Neural progenitor cell (in vitro differentiated cells): ENCODE measurements at regions not wholly inside any gene's neighbourhood (a gene's known extent, or its start where the extent isn't known, plus 50 kb on each side); places are given as distances from the start of the nearest gene placed in this dataset.

Experiments
- DNase-seq: peaks from one replicate; pipeline ENCODE4 v3.0.0-alpha.2; 2016; ENCODE audit warnings: low spot score
- H2AFZ ChIP-seq: fragments of 200-600 bp; sonication (generic); replicated peaks from 2 replicates; pipeline ENCODE4 v1.6.1; 2016; ENCODE audit warnings: antibody characterized with exemption
- H3F3A ChIP-seq: fragments of 200-600 bp; sonication (generic); 2 replicates; pipeline ENCODE4 v1.6.1; 2016; ENCODE audit warnings: antibody characterized with exemption, low read depth
- H3K27ac ChIP-seq: fragments of 200-600 bp; sonication (generic); 2 replicates; pipeline ENCODE4 v1.5.1; 2016; ENCODE audit warnings: mild to moderate bottlenecking
- H3K27me3 ChIP-seq: fragments of 200-600 bp; sonication (generic); 2 replicates; pipeline ENCODE4 v1.6.1; 2016; ENCODE audit warnings: mild to moderate bottlenecking, moderate library complexity
- H3K36me3 ChIP-seq: fragments of 200-600 bp; sonication (generic); 2 replicates; pipeline ENCODE4 v1.5.1; 2016
- H3K4me1 ChIP-seq: fragments of 200-600 bp; sonication (generic); 2 replicates; pipeline ENCODE4 v1.6.1; 2016; ENCODE audit warnings: mixed run types
- H3K4me2 ChIP-seq: fragments of 200-600 bp; sonication (generic); 2 replicates; pipeline ENCODE4 v1.6.1; 2016
- H3K4me3 ChIP-seq: fragments of 200-600 bp; sonication (generic); 2 replicates; pipeline ENCODE4 v1.5.1; 2016
- H3K79me2 ChIP-seq: fragments of 200-600 bp; sonication (generic); 2 replicates; pipeline ENCODE4 v1.6.1; 2016; ENCODE audit warnings: low read depth
- H3K9ac ChIP-seq: fragments of 200-600 bp; sonication (generic); 2 replicates; pipeline ENCODE4 v1.6.1; 2016
- H3K9me3 ChIP-seq: fragments of 200-600 bp; sonication (generic); 2 replicates; pipeline ENCODE4 v1.5.1; 2016; ENCODE audit warnings: low read depth
- H4K20me1 ChIP-seq: fragments of 200-600 bp; sonication (generic); 2 replicates; pipeline ENCODE4 v1.6.1; 2016; ENCODE audit warnings: low read depth
- H3K27ac Mint-ChIP-seq: 3 replicates; pipeline ENCODE4 v1.8.0; 2021; ENCODE audit warnings: mixed read lengths
- H3K27me3 Mint-ChIP-seq: 2 replicates; pipeline ENCODE4 v1.8.0; 2022; ENCODE audit warnings: low read depth, mild to moderate bottlenecking, inconsistent platforms, moderate library complexity, mixed read lengths; ENCODE audit not compliant: insufficient read depth
- H3K36me3 Mint-ChIP-seq: 3 replicates; pipeline ENCODE4 v1.8.0; 2021; ENCODE audit warnings: mixed read lengths
- H3K4me1 Mint-ChIP-seq: 3 replicates; pipeline ENCODE4 v1.8.0; 2021; ENCODE audit warnings: mixed read lengths
- H3K4me3 Mint-ChIP-seq: 3 replicates; pipeline ENCODE4 v1.8.0; 2021; ENCODE audit warnings: mild to moderate bottlenecking, moderate library complexity, mixed read lengths
- H3K9me3 Mint-ChIP-seq: 3 replicates; pipeline ENCODE4 v1.8.0; 2020; ENCODE audit warnings: mixed read lengths
- CTCF ChIP-seq: fragments of 200-600 bp; sonication (generic); IDR thresholded peaks from 2 replicates; pipeline ENCODE4 v1.5.1; 2017; ENCODE audit warnings: antibody characterized with exemption, mild to moderate bottlenecking
- EZH2 ChIP-seq: fragments of 200-600 bp; sonication (generic); IDR thresholded peaks from 2 replicates; pipeline ENCODE4 v1.6.1; 2017; ENCODE audit warnings: antibody characterized with exemption, mild to moderate bottlenecking, moderate library complexity
- EZH2phosphoT487 ChIP-seq: fragments of 200-600 bp; sonication (generic); IDR thresholded peaks from 2 replicates; pipeline ENCODE4 v1.6.1; 2017; ENCODE audit warnings: antibody characterized with exemption

GRCh38 chrX:96447161-96447560 is 237.5 kb upstream of the DIAPH2 start:
- Histone ChIP-seq H3K27me3 (no peaks in the 10 kb centered on the region), H3K9ac (no peak overlapping the region), H3F3A (no peaks in the 10 kb centered on the region), H3K4me1 (no peaks in the 10 kb centered on the region), H4K20me1 (no peaks in the 10 kb centered on the region), H3K4me2 (no peak overlapping the region), H3K27ac (no peak overlapping the region), H3K4me3 (no peak overlapping the region), H3K9me3 (no peaks in the 10 kb centered on the region), H3K36me3 (no peaks in the 10 kb centered on the region), H3K79me2 (no peaks in the 10 kb centered on the region), H2AFZ (no peak overlapping the region)
- no peak for DNase-seq
- Mint-ChIP-seq H3K27ac (no peak overlapping the region), H3K4me3 (no peak overlapping the region), H3K36me3 (no peaks in the 10 kb centered on the region), H3K4me1 (no peaks in the 10 kb centered on the region), H3K27me3 (no peaks in the 10 kb centered on the region), H3K9me3 (no peaks in the 10 kb centered on the region)
- TF ChIP-seq EZH2phosphoT487 (no peak), EZH2 (no peak), CTCF (no peak)

- TF ChIP-seq EZH2phosphoT487 (no peak), CTCF (no peak), EZH2 (no peak)
- H3F3A ChIP-seq, result no peaks in the 10 kb centered on the region
- no peaks in the 10 kb centered on the region for H3K79me2 ChIP-seq
- H3K4me3 ChIP-seq, result no peak overlapping the region
- no peaks in the 10 kb centered on the region for H3K4me1 Mint-ChIP-seq
- H3K4me1 ChIP-seq, result no peaks in the 10 kb centered on the region
- no peaks in the 10 kb centered on the region for H3K9me3 ChIP-seq
- no peak overlapping the region for H3K4me2 ChIP-seq
- no peak overlapping the region for H3K27ac ChIP-seq
- no peak overlapping the region for H3K4me3 Mint-ChIP-seq
- H3K9me3 Mint-ChIP-seq, result no peaks in the 10 kb centered on the region
- no peaks in the 10 kb centered on the region for H3K27me3 ChIP-seq
- no peaks in the 10 kb centered on the region for H3K36me3 ChIP-seq
- H3K9ac ChIP-seq, result no peak overlapping the region
- no peaks in the 10 kb centered on the region for H3K27me3 Mint-ChIP-seq
- no peak overlapping the region for H3K27ac Mint-ChIP-seq
- no peak for DNase-seq
- H2AFZ ChIP-seq, result no peak overlapping the region
- H3K36me3 Mint-ChIP-seq, result no peaks in the 10 kb centered on the region
- H4K20me1 ChIP-seq, result no peaks in the 10 kb centered on the region
These were observed 235.5 kb upstream of the DIAPH2 start for GRCh38 chrX:96449191-96449590.

GRCh38 chrX:96449896-96450295 is 234.7 kb upstream of the DIAPH2 start:
- H3K9ac ChIP-seq, result no peak overlapping the region
- TF ChIP-seq EZH2 (no peak), CTCF (no peak), EZH2phosphoT487 (no peak)
- H3K4me1 Mint-ChIP-seq, result no peaks in the 10 kb centered on the region
- no peaks in the 10 kb centered on the region for H3F3A ChIP-seq
- no peaks in the 10 kb centered on the region for H3K4me1 ChIP-seq
- no peak overlapping the region for H3K27ac Mint-ChIP-seq
- no peak overlapping the region for H3K4me3 Mint-ChIP-seq
- no peak overlapping the region for H3K4me3 ChIP-seq
- H3K27me3 ChIP-seq, result no peaks in the 10 kb centered on the region
- no peaks in the 10 kb centered on the region for H4K20me1 ChIP-seq
- no peaks in the 10 kb centered on the region for H3K36me3 ChIP-seq
- no peak overlapping the region for H2AFZ ChIP-seq
- H3K36me3 Mint-ChIP-seq, result no peaks in the 10 kb centered on the region
- no peaks in the 10 kb centered on the region for H3K79me2 ChIP-seq
- DNase-seq, result no peak
- H3K4me2 ChIP-seq, result no peak overlapping the region
- H3K9me3 ChIP-seq, result no peaks in the 10 kb centered on the region
- H3K27me3 Mint-ChIP-seq, result no peaks in the 10 kb centered on the region
- H3K9me3 Mint-ChIP-seq, result no peaks in the 10 kb centered on the region
- H3K27ac ChIP-seq, result no peak overlapping the region

GRCh38 chrX:96453139-96453538 is 231.5 kb upstream of the DIAPH2 start:
- no peaks in the 10 kb centered on the region for H3K36me3 Mint-ChIP-seq
- H3K27me3 ChIP-seq, result no peaks in the 10 kb centered on the region

More at GRCh38 chrX:96453139-96453538, 231.5 kb upstream of the DIAPH2 start:
- Mint-ChIP-seq H3K4me3 (no peak overlapping the region), H3K27me3 (no peaks in the 10 kb centered on the region), H3K9me3 (peaks cover 2% of the 10 kb centered on the region), H3K4me1 (no peaks in the 10 kb centered on the region), H3K27ac (no peak overlapping the region)
- Histone ChIP-seq H3K36me3 (no peaks in the 10 kb centered on the region), H3K79me2 (no peaks in the 10 kb centered on the region), H3K9me3 (no peaks in the 10 kb centered on the region), H3K4me1 (no peaks in the 10 kb centered on the region), H3K4me3 (no peak overlapping the region), H3K4me2 (no peak overlapping the region), H4K20me1 (no peaks in the 10 kb centered on the region), H3F3A (no peaks in the 10 kb centered on the region), H3K9ac (no peak overlapping the region), H2AFZ (no peak overlapping the region), H3K27ac (no peak overlapping the region)
- TF ChIP-seq EZH2phosphoT487, result no peak
- TF ChIP-seq CTCF, result no peak
- no peak for TF ChIP-seq EZH2
- DNase-seq, result no peak
